A673 (cell line): ENCODE measurements at regions not wholly inside any gene's neighbourhood (a gene's known extent, or its start where the extent isn't known, plus 50 kb on each side); places are given as distances from the start of the nearest gene placed in this dataset.
A peak's percentile ranks its signal among the peaks of the same experiment; 100 is the strongest.

Experiments
- BruUV-seq: library from RNA; stranded (reverse); fragments of 400-500 nt; replicated peaks from 2 replicates; lab custom pipeline; 2021; lab: Mats Ljungman, UMichigan
- CTCF ChIA-PET: fragments of 300-600 bp; sonication (Branson Sonifier 250); formaldehyde crosslinking; loops from one replicate; lab custom pipeline; 2022; ENCODE audit warnings: antibody characterized with exemption; lab: Charles Lee
- POLR2A ChIA-PET: fragments of 300-600 bp; sonication (Branson Sonifier 250); formaldehyde crosslinking; loops from one replicate; lab custom pipeline; 2022; ENCODE audit warnings: antibody characterized with exemption; ENCODE audit not compliant: low non-redundant PET; lab: Charles Lee
- DNase-seq: peaks from one replicate; pipeline ENCODE4 v3.0.0-alpha.2; 2015; ENCODE audit warnings: low spot score
- H3K27ac ChIP-seq: fragments of 200-600 bp; sonication (generic); 2 replicates; pipeline ENCODE4 v1.5.1; 2016; ENCODE audit warnings: mixed run types, low read depth, mild to moderate bottlenecking, mixed read lengths, antibody characterized with exemption, low read length; ENCODE audit not compliant: poor library complexity, severe bottlenecking
- H3K27me3 ChIP-seq: fragments of 200-600 bp; sonication (generic); replicated peaks from 2 replicates; pipeline ENCODE4 v1.6.1; 2017; ENCODE audit warnings: mixed run types, low read depth, mild to moderate bottlenecking, mixed read lengths, antibody characterized with exemption, low read length; ENCODE audit not compliant: insufficient read depth, poor library complexity
- H3K36me3 ChIP-seq: fragments of 200-600 bp; sonication (generic); 2 replicates; pipeline ENCODE4 v1.6.1; 2016; ENCODE audit warnings: mixed run types, mild to moderate bottlenecking, mixed read lengths, antibody characterized with exemption, low read length; ENCODE audit not compliant: insufficient read depth, poor library complexity, severe bottlenecking
- H3K4me1 ChIP-seq: fragments of 200-600 bp; sonication (generic); 2 replicates; pipeline ENCODE4 v1.6.1; 2017; ENCODE audit warnings: mixed run types, mild to moderate bottlenecking, mixed read lengths, antibody characterized with exemption, low read length; ENCODE audit not compliant: insufficient read depth, poor library complexity, severe bottlenecking
- H3K4me3 ChIP-seq: fragments of 200-600 bp; sonication (generic); 2 replicates; pipeline ENCODE4 v1.5.1; 2016; ENCODE audit warnings: low read depth, mixed run types, mild to moderate bottlenecking, mixed read lengths, low read length; ENCODE audit not compliant: poor library complexity, severe bottlenecking
- H3K9me3 ChIP-seq: fragments of 200-600 bp; sonication (generic); 2 replicates; pipeline ENCODE4 v1.6.1; 2016; ENCODE audit warnings: mixed run types, low read depth, mild to moderate bottlenecking, mixed read lengths, antibody characterized with exemption, low read length; ENCODE audit not compliant: poor library complexity, severe bottlenecking
- CTCF ChIP-seq: fragments of 300-800, 200-600 bp; sonication (generic); conservative IDR thresholded peaks from 2 replicates; pipeline ENCODE4 v1.5.1; 2017; ENCODE audit warnings: low read depth, mild to moderate bottlenecking, antibody characterized with exemption, low read length, moderate library complexity, mixed read lengths
- EZH2 ChIP-seq: fragments of 200-600 bp; sonication (generic); IDR thresholded peaks from 2 replicates; pipeline ENCODE4 v1.6.1; 2017; ENCODE audit warnings: borderline replicate concordance, low read depth, mild to moderate bottlenecking, mixed read lengths, antibody characterized with exemption, low read length; ENCODE audit not compliant: poor library complexity, severe bottlenecking
- intact Hi-C: fragments of 100-400 bp; cut with micrococcal nuclease; formaldehyde crosslinking; loops from one replicate; pipeline ENCODE4 v1.10.0; 2022; ENCODE audit not compliant: unreplicated experiment

GRCh38 chr2:191580581-191580980 lies 97.4 kb upstream of the NABP1 start:
- Histone ChIP-seq H3K27me3 (no peaks in the 10 kb centered on the region), H3K9me3 (no peaks in the 10 kb centered on the region), H3K4me1 (no peaks in the 10 kb centered on the region), H3K27ac (no peak overlapping the region), H3K36me3 (no peaks in the 10 kb centered on the region), H3K4me3 (no peak overlapping the region)
- no TSS peak for BruUV-seq
- DNase-seq: peak; percentile 10
- ChIA-PET CTCF (no interaction called here), POLR2A (no interaction called here)
- intact Hi-C loops: no loop called here
- no peak for TF ChIP-seq CTCF
- no peak for TF ChIP-seq EZH2

GRCh38 chr2:191581003-191581402 lies 96.9 kb upstream of the NABP1 start:
- BruUV-seq: no TSS peak
- no peaks in the 10 kb centered on the region for H3K36me3 ChIP-seq
- POLR2A ChIA-PET: no interaction called here
- H3K4me1 ChIP-seq: no peaks in the 10 kb centered on the region
- H3K9me3 ChIP-seq: no peaks in the 10 kb centered on the region
- no peak for DNase-seq
- no peak for TF ChIP-seq EZH2
- TF ChIP-seq CTCF: no peak
- H3K4me3 ChIP-seq: no peak overlapping the region
- CTCF ChIA-PET: no interaction called here
- no peaks in the 10 kb centered on the region for H3K27me3 ChIP-seq
- no peak overlapping the region for H3K27ac ChIP-seq
- intact Hi-C loops: no loop called here

GRCh38 chr2:191582355-191582754 lies 95.6 kb upstream of the NABP1 start:
- Histone ChIP-seq H3K27ac (no peak overlapping the region), H3K4me3 (no peak overlapping the region), H3K36me3 (no peaks in the 10 kb centered on the region), H3K27me3 (no peaks in the 10 kb centered on the region), H3K9me3 (no peaks in the 10 kb centered on the region), H3K4me1 (no peaks in the 10 kb centered on the region)
- no peak for DNase-seq
- ChIA-PET CTCF (no interaction called here), POLR2A (interaction anchor here (0.6 kb wide), 1 partner anchor 94 kb away, joined by 3 read pairs; no protein-coding TSS in a partner anchor)
- no TSS peak for BruUV-seq
- intact Hi-C loops: no loop called here
- no peak for TF ChIP-seq EZH2
- no peak for TF ChIP-seq CTCF
